ENCODE measurements at regions not wholly inside any gene's neighbourhood (a gene's known extent, or its start where the extent isn't known, plus 50 kb on each side); places are given as distances from the start of the nearest gene placed in this dataset.

DNA sequence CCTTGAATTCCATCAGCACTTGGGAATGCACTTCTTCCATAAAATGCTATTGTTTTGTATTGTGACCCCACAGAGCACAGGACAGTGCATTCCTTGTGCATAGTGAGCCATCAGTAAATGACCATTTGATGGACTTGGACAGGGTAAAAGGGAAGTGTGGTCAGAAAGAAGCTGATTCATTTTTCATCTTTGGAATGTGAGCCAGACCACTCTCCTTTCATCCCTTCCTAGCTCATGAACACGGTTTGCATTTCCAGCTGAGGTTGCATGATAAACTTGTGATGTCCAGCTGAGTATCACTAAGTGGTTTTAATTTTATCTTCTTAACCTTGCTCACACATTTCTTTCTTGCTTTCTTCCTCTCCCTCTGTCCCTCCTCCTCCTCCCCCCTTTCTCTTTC, 101.3 kb downstream of the NUDT12 start:
- DNase-seq, result no peak

DNA sequence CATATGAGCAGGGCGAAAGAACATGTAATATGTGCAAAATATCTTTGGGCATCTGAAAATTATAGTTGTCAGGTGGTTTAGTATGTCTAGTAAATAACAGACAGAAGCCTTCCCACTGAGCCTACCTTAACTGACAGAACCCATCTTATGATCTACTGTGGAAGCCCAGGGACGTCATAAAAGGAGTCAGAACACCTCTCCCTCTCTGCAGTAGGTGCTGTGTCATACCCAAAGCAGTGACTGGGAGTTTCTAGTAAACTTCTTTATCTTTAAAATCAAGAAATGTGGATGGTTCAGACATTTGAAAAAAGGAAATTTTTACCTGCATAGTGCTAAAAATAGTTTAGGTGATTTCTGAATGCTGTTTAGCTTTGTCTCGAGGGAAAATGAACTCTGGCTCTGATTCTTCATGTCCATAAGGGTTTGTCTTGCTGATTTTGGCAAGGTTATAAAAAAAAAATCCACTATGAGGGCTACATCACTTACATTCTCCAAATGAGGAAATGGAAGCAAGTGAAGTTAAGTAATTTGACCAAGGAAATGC, 104.0 kb downstream of the NUDT12 start:
- no peak for DNase-seq

DNA sequence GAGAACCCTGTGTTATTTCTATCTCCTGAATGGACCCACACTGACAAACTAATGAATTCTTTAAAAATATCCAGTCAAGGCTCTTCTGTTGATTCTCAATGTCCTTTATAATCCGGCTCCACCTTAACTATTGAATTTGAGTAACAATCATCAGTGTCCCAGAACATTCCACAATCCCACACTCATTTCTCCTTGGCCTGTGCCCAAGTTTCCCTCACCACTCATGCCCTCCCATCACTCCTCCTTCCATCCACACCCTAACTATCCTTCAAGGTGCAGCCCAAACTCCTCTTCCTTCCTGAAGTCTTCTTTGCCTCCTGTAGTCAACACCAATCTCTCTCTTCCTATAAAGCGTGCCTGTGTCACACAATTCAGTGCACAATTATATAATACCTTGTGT, 106.1 kb downstream of the NUDT12 start:
- DNase-seq, result no peak

GRCh38 chr5:103455796-103456195, 106.8 kb downstream of the NUDT12 start:
- no peak for DNase-seq

DNA sequence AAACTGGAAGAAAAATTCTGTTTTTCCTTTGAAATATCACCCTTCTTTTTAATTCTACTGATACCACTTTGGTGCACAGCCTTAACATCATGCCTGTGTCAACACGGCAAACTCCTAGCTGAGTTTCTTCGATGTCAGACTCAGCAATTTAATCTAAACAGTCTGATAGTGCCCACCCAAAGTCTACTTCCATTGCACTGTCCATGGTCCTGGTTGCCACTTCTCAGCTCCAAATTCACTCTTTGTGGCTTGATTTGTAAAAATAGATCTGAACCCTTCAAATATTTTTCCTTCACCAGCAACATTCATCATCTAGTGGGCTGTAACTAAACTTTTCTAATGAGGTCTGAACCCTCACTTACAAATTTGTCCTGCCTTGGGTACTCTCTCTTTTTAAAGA, 107.8 kb downstream of the NUDT12 start:
- DNase-seq, result no peak

DNA sequence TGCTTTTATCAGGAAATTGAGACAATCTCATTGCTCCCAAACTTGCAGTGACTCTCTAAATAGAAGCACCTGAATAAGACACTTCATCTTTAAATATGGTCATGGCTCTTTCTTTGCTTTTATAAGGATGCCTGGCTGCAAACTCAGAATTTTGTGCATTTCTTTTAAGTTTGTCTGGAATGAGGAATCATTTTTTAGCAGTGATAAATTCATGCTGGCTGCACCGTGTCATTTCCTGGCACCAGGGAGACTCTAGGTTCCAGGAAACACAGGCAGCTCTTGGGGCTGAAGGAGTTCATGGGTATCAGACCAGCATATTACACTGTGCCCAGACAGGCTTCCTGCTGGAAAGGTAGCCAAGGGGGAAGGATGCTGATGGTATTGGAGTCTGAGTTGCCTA, 109.9 kb downstream of the NUDT12 start:
- no peak for DNase-seq

DNA sequence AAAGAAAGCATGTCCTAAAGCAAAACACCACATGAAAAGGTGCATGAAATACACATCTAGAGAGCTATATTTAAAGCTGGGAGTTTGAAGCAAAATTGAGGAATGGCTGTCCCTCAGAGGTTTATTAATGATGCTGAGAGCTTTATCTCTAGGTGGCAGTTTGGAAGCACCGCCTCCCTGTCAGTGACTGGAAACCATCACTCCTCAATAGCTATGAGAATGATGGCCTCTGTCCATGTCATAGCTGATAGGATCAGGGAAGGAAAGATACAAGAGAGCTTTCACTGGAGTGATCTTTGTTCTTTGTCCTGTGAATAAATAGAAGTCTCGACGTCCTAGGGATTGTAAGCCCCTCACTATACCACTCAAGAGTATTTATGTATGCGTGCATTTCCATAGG, 110.5 kb downstream of the NUDT12 start:
- DNase-seq, result no peak

GRCh38 chr5:103451261-103451660, 111.3 kb downstream of the NUDT12 start:
- no peak for DNase-seq

DNA sequence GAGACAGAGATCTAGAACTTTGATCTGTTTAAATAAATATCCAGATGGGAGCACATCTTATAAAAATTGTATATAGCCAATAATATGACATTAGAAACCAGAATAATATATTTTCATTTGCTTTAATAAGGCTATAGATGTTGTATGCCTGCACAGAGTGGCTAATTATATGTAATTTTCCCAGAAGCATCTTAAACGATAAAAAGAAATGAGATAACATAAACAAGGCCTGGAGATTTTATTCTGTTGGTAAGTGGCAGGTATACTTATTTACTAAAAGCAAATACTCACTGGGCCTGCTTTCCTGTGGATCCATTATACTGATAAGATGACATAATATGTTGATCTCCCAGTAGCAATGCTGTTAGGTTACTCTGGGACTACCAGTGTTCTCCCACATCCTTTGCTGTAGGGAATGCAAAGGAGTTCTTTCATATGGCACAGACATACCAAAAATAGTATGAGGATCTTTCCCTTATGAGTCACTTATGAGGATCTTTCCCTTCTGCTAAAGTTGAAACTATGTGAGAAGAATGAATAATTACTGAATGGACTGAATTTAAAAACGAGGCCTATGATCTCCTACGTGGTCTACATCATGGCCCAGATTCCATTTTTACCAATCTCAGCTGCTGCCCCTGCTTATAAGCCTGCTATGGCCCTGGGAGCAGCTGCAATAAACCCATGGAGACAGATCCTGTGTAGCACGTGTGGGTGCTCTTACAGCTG, 112.1 kb downstream of the NUDT12 start:
- no peak for DNase-seq

DNA sequence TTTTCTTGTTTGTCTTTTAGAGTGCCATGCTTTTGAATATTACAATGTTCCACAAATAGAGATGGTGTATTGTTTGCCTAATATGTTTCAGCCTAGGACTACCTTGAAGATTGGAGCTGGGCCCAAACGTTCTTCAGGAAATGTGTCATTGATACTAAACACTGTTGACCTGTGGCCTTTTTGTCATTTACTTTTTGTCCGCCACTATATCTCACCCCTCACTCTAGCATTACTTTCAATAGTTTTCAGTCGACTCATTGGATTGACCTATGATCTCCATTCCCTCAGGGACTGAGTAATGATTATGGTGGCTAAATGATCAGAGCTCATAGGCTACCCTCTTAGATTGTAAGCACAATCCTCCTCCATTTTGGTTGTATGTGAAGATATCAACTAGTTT, 115.8 kb downstream of the NUDT12 start:
- no peak for DNase-seq

- no peak for DNase-seq
Measured at GRCh38 chr5:103445426-103446035, 117.1 kb downstream of the NUDT12 start.

DNA sequence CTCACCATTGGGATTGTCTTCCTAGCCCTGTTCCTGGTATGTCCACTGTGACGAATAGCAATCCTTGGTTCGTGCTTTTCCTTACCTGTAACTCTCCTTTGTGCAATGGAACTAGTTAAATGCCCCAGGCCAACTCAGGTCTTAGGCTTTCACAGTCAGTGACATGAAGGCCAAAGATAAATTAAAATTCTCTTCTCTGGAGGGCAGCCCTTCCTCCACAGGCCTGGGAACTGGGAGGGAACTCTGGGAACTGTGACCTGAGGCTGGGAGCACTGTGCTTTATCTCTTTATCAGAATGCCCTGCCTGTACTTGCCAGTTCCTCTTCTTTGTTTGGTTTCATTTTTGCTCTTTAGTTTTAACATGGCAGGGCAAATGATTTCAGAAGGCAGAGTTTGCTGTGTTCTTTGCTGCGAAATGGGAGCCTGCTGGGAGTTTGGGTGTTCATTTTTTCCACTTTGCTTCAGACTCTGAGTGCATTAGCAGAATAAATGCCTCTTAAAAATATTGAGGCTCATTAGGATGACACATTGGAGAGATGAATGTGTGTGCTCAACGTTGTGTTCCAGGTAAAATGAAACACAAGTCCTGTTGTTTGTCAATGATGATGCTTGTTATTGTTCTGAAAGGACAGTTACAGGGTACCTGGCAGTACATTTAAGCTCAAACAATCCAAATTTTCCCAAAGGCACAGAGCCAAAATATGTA, 118.1 kb downstream of the NUDT12 start:
- no peak for DNase-seq

DNA sequence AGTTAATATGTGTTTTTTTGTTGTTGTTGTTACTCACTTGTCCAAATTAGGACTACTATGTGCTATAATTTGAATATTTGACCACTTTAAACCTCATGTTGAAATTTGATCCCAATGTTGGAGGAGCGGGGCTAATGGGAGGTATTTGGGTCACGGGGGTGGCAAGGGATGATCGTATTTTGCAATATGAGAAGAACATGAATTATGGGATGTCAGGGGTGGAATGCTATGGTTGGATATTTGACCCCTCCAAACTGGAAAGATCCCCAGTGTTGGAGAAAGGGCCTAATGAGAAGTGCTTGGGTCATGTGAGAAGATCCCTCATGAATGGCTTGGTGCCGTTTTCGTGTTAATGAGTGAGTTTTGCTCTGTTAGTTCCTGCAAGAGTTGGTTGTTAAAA, 119.8 kb downstream of the NUDT12 start:
- DNase-seq, result no peak

DNA sequence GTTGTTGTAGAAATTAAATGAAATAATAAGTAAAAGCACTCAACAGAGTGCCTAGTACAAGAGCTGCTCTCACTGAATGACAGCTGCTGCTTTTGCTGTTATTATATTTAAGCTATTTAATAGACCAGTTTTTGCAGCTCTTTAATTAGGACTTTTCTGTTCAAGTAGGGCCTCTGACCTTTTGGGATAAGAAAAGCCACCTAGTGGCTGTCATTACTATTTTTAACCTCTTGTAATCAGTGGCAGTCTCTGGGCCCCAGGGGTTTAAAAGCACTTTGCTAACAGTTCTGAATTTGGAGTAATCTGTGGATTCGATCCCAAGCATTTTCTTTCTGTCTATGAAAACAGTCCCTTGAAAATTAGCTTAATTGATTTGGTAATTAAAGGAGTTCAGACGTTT, 121.1 kb downstream of the NUDT12 start:
- no peak for DNase-seq

- no peak for DNase-seq
Measured at GRCh38 chr5:103439007-103439406, 123.6 kb downstream of the NUDT12 start.

GRCh38 chr5:103436656-103437055, 125.9 kb downstream of the NUDT12 start:
- no peak for DNase-seq

DNA sequence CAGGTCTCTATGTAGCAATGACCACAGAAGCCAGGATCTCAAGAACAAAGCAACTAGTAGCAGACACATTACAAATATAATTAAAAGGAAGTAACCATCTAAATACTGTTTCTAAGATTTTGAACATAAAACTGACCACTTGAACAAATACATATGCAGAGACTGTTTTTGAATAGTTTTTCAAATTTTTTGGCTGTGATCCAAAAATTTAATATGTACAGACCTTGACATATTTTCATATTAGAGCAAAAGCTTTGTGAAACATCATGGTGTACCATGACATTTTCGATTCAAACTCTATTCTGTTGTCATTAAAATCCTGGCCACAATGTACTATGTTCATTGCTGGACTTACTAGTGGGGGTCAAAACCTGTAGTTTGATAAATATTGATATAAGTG, 126.5 kb downstream of the NUDT12 start:
- DNase-seq, result no peak

GRCh38 chr5:103435136-103435889, 127.3 kb downstream of the NUDT12 start:
- no peak for DNase-seq

GRCh38 chr5:103434057-103434456, 128.5 kb downstream of the NUDT12 start:
- DNase-seq, result no peak

- no peak for DNase-seq
Measured at GRCh38 chr5:103433211-103433610, 129.4 kb downstream of the NUDT12 start.

DNA sequence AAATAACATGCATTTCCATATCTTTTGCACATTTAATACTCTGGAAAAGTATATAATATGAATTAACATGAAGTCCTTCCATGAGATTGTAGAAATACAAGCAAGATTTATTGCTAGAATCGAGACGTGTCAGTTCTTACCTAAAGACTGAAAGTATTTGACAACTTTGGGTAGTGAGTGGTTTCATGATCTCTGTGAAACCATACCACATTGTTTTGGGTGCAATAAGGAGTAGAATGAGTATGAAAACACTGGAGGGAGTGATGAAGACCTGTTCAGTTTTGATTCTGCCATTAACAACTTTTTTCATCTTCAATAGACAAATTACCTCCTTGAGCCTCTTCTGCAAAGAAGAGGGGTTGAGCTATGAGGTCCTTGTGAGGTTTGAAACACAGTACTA, 133.7 kb downstream of the NUDT12 start:
- DNase-seq, result no peak

- DNase-seq, result peak; percentile 3
Measured at GRCh38 chr5:103428411-103428871, 134.1 kb downstream of the NUDT12 start.

DNA sequence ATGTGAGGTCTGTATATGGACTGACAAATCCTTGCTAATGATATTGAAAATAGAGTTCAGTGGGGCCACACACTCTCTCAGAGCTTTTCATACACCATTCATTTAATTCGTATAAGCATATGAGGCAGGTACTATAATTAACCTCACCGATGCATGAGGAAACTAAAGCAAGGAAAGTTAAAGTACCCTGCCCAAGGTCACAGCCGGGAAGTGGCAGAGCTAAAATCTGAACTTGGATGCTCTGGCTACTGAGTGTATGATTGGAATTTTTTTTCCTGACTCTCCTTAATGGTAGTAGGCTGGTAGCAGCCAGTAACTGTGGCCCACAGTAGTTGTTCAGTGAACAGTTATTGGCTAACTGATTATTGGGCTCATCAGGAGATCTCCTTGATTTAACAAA, 135.3 kb downstream of the NUDT12 start:
- no peak for DNase-seq

All from occipital lobe (tissue), 1 donor.